D721Med (cell line): ENCODE measurements at regions not wholly inside any gene's neighbourhood (a gene's known extent, or its start where the extent isn't known, plus 50 kb on each side); places are given as distances from the start of the nearest gene placed in this dataset.
A peak's percentile ranks its signal among the peaks of the same experiment; 100 is the strongest.

Experiments
- DNase-seq: peaks from one replicate; pipeline ENCODE4 v3.0.0; 2011; ENCODE audit warnings: low spot score; ENCODE audit not compliant: insufficient read length
- FAIRE-seq: peaks from 2 replicates; lab custom pipeline; 2011; peaks lifted over from hg19 to GRCh38; lab: Jason Lieb, UNC
- CTCF ChIP-seq: IDR thresholded peaks from 2 replicates; pipeline ENCODE4 v1.5.1; 2012; ENCODE audit warnings: mild to moderate bottlenecking, control low read depth; ENCODE audit not compliant: insufficient read depth; ENCODE audit errors: missing control alignments

DNA sequence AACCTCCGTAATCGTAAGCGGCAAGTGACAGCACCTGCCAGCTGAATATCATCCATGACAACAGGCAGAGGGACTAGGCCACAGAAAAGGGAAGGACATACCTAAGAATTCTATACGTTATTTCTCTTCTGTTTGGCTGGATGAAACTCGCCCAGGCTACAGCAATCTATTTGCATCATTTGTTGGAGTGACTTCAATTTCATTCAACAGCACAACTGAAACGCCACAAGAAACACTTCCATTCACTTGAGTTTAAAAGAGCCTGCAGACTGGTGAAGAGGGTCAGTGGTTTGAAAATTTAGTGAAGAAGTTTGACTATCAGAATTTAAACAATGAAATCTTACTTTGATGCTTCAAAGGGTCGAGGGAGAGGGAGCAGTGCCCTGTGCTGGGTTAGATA, 378.7 kb downstream of the LMO4 start:
- TF ChIP-seq CTCF = no peak
- DNase-seq (no peak), FAIRE-seq (no peak)

DNA sequence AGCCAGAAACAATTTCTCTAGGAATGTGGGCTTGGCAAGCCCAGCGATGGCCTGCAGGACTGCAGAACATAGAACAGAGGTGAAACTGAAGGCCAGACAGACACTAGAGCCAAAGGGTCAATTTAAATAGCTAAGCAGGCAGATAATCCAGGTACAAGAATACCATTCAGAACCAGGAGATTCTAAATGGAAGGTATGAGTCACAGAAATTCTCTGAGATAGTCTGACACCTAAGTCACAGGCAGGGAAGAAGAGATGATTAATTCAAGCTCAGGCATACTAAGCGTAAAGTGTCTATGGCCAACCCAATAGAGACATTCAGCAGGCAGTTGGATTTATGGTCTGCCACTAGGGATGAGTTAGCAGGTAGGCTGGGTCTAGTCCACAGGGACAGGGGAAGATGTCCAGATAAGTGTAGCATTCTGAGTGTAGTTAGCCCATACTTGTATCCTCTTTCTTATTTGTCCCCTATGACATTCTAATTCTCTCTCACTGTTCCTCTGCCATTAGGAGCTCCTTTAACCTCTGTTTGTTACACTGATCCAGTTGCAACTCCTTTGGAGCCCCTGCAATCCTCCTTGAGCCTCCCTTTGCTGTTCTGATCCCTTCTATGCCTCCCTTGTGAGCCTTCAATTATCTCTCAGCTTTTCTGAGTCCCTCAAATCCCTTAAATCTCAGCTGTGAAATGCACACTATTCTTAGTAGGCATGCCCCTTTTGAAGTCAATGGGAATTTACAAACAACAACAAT, 383.8 kb downstream of the LMO4 start:
- TF ChIP-seq CTCF = no peak
- FAIRE-seq (peak; percentile 88), DNase-seq (no peak)

GRCh38 chr1:87714278-87714677, 385.6 kb downstream of the LMO4 start:
- TF ChIP-seq CTCF = no peak
- FAIRE-seq (no peak), DNase-seq (no peak)

DNA sequence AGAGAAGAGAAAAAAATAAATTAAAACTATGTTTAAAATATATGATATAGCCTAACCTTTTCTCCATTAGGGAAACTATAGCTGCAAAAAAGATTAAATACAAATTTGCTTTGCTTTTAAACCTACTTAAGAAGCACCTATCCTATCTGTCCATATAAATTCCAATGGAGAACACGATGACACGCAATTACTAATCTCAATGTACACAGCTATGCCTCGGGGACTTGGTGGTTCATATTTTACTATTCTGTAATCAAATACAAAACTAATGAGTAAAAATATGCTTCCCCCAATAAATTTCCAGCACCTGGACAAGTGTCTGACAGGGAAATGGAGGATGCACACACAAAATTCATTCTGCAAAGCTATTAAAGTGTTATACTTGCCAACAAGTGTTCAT, 386.4 kb downstream of the LMO4 start:
- no peak for DNase-seq
- no peak for FAIRE-seq
- no peak for TF ChIP-seq CTCF

DNA sequence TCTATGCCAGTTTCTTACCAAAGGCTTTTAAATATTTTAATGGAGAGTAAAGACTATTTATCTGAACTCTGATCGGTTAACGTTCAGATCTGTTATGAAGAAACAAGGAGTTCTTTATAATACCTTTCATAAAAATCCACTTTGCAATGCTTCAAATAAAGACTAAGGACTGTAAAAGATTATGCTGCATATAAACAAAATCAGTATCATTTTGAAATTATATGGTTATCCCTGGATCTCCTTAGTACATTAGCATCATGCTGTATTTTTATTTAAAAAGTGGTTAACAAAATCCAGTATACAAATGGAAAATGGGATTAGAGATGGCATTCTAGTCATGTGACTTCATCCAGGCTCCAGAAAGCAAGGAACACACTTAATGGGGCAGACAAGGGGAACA, 386.8 kb downstream of the LMO4 start:
- no peak for TF ChIP-seq CTCF
- no peak for FAIRE-seq
- DNase-seq = no peak

- no peak for FAIRE-seq
Measured at GRCh38 chr1:87717157-87717670, 388.5 kb downstream of the LMO4 start.

More at GRCh38 chr1:87717157-87717670, 388.5 kb downstream of the LMO4 start:
- TF ChIP-seq CTCF = no peak
- DNase-seq = no peak
